A172 (cell line): ENCODE measurements at regions not wholly inside any gene's neighbourhood (a gene's known extent, or its start where the extent isn't known, plus 50 kb on each side); places are given as distances from the start of the nearest gene placed in this dataset.

ENCODE experiments used
- DNase-seq: peaks from one replicate; pipeline ENCODE4 v3.0.0-alpha.2; 2015; ENCODE audit warnings: low spot score

DNA sequence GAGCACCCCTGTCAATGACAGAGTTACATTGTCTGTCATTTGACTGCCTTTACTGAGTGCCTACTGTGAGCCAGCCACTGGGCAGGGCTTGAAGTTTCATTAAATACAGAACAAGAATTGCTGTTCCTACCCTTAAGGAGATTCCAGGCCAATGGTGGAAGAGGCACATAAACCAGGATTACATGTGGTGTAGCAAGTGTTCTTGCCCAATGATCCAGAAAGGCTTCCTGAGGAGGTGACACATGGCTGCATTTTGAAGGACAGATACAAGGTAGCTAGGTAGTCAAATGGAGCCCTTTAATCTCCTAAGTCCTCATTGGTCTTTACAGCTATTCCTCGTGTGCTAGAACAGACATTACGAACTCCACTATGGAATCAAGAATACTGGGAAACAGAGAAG, 312.7 kb downstream of the ETAA1 start:
- DNase-seq = no peak

DNA sequence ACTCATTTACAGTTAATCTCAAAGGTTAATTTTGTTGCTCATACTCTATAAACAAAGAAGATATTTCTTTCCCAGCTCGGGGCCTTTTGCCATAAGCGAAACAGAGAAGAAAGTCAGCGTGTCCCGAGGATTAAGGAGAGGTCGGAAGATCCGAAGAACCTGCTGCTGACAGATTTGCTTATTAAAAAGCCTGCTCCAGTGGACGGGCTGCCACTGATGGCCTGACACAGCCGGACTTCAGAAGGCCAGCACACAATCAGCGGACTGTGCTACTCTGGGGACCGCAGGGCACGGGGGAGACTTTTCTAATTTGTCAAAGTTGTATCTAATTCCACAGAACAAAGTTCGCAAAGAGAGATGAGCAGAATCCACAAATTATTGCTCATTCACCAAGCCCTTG, 315.4 kb downstream of the ETAA1 start:
- no peak for DNase-seq

DNA sequence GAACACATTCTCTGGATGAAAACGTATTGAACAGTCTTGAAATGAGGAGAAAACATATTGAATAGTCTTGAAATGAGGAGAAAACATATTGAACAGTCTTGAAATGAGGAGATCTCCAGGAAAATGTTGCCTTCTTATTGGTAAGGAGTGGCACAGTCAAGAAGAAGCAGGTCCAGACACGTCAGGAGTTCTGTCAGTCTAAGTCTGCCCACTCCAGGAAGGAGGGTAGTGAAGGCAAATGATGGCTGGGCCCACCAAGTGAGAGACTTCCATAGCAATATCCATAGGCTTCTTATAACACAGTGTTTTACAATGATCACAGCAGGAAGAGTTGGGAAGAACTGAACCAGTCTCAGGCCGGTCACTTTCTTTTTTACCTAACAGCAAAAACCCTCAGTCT, 316.2 kb downstream of the ETAA1 start:
- DNase-seq = no peak

DNA sequence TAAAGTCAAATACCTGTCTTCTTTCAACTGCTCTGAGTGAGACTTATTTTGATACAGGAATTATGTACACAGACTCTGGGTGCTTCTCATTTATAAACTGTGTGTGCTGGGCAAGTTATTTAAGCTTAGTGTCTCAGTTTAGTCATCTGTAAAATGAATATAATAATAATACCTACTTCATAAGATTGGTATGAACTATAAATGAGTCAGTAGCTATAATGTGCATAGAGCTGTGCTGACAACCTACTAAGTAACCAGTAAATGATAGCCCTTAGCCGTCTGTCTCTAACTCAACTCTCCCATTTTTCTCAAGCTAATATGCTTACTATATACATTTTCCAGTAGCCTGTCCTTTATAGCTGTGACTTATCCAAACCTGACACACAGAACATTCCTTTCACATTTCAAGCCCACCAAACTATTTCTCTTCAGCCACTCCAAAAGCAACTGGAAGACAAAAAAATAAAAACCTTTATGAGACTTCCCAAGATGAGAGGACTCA, 319.8 kb downstream of the ETAA1 start:
- no peak for DNase-seq

DNA sequence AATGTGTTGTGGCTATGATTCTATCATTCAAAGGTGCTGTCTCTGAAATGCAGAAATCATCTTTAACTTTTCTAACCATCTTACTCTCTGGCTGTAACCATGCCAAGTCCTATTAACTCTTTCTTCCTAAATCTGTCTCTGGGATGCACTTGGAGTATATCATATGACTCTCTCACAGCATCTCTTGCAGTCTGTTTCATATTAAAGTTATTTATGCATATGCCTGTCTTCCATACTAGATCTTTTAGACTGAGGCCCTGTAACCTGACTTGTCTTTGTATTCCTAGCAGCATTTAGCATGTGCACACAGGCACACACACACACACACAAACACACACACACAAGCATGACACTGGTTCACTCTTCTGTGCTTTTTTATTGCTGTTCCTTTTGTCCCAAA, 320.6 kb downstream of the ETAA1 start:
- DNase-seq = no peak

DNA sequence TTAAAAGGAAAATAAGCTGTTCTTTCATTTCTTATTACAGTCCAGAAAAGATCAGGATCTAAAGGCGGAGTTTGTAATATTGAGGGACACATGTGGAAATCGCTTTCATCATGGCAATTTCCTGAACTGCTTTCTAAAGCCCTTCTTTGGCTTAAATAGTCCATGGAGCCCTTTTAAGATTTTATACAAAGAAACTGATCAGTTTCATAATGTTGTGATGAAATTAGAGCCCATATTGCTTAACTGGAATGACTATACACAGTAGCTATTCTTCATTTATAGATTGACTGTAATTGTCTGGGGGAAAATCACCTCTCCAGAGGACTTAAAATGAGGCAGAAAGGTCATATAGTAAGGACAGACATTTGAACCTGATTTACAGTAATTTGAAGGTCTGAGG, 322.2 kb downstream of the ETAA1 start:
- no peak for DNase-seq

DNA sequence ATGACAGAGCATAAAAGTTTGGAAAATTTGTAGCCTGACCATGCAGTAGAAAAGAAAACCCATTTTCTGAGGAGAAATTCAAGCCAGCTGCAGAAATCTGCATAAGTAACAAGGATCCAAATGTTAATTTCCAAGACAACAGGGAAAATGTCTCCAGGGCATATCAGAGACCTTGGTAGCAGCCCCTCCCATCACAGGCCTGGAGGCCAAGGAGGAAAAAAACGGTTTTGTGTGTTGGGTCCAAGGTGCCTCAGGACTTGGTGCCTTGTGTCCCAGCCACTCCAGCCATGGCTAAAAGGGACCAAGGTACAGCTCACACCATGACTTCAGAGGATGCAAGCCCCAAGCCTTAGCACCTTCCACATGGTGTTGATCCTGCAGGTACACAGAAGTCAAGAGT, 324.4 kb downstream of the ETAA1 start:
- no peak for DNase-seq

DNA sequence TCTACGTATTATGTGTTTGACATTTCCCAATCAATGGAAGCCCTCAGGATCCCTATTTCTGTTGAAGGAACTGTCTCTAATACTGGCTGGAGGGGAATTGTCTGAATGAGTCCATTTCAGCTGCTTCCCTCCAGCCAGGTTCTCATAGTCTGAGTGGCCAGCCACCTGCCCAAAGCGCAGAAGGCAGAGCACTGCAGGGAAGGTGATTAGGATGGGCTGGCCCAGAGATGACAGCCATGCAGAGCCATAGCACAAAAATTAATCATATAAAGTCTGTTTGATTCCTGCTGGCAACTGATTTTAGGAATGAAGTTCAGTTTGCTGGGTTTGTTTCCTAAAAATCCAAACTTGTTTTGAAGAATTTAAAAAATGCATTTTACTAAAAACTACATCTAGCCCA, 327.1 kb downstream of the ETAA1 start:
- DNase-seq = no peak

DNA sequence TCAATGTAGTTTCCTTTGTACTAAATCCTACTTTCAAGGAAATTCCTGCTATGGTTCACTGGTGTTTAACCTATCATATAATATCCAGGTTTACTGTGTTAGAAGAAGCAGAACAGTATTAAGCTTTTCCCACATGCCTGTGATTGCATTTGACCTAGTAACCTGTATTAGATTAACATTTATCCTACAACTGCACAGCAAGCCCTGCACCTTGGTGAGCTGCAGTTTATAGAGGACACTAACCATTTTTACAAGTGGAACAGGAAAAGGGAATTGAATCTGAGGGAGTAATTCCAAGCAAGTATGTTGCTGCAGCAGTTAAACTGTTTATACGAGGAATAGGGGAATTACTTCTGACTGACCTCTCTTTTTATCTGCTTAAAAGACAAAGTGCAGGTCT, 328.6 kb downstream of the ETAA1 start:
- DNase-seq = no peak

DNA sequence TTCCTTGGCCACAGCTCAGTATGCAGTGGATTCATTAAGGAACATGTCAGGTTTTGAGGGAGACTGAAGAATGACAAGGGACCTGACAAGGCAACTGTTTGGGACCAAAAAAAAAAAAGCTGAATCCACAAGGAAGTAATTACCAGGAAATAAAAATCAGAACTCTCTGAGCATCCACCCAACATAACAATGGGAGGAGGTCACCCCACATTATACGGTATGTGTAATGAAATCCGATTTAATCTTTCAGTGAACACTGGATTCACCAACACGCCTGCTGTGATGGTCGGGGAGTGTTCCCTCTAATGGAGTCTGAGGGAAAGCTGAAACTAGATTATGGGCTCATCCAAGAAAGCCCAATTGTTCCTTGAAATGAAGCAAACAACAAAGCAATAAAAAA, 329.3 kb downstream of the ETAA1 start:
- no peak for DNase-seq

DNA sequence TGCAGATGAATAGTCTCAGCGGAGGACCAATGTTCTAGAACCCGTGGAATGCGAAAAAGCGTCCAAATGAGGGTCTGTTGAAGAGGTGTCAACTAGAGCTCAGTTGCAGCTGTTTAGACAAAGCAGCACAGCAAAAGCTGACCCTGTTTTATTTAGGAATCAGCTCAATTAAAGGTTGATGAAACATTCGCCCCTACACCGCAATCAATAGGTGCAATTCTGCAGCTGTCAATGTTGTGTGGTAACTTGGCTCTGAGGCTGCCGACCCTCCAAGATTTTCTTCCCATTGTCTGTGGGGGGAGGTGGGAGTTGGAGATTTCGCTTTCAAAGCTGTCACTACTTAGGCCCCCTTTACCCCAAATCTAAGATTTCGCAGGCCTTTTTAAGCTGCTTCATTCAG, 330.0 kb downstream of the ETAA1 start:
- no peak for DNase-seq

DNA sequence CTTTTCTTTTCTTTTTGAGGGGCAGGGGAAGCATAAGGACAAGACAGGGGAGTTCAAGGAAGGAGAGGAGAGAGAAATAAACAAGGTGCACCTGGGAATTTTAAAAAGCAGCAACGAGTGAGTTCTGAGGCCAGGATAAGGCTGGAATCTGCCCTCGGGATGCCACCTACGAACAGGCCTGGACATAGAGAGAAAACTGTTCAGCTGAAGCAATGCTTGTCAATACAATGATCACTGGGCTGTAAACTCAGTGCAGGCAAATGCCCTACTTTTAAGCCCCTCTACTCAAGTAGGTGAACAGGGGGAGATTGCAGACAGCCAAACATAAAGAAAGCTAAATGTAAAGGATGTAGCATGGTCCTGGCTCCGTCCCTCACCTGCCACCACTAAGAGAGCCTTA, 330.5 kb downstream of the ETAA1 start:
- DNase-seq = no peak

DNA sequence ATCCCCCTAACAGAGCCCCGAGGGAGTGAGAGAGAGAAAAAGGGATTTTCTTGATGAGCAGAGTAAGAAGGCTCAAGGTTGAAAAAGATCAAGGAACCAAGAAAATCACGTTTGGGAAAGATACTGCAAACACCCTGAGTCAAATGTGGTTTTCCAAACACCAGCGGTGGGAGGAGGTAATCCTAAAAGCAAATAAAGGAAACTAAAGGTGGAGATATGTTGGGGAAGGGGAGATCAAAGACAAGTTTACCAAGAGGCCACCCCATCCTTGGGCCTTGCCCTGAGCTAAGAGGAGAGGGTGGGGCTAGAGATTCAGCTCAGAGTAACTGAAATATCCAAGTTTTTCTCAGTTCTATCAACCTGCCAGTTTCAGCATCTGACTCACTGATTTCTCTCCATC, 332.3 kb downstream of the ETAA1 start:
- DNase-seq = no peak

DNA sequence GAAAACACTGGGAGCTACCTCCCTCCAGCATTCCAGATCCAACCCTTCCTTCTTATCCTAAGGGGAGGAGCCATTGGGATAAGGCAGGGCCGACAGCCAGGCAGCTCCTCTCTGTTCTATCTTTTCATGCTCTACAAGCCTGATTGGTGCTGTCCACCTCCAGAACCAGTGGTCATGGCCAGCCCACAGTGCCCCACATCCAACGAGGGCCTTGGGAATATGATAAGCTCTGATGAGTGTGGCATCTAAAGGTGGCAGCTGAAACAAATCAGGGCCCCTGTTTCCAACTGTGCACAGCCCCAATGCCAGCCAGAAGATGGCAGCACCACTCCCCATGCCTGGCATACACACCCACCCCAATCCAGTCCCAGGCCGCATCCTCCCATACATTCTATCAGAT, 329.3 kb downstream of the C1D start:
- DNase-seq = peak; percentile 69

DNA sequence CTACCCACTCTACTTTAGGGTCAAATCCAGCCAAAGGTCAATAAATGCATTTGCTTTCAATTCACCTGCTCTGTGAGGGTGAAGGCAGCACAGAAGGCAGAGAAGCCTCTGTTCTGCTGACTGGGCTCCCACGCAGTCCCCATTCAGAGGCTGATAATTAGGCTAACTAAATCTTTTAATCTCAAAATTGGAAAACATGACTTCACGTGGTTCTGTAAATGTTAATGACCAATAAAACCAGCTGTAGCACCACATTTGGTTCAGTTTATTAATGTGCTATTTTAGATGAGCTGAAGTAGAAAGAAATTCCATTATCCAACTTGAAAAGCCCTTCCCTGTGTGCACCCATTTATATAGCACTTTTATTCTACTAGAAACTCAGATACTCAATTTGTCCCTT, 310.6 kb downstream of the C1D start:
- DNase-seq = no peak

DNA sequence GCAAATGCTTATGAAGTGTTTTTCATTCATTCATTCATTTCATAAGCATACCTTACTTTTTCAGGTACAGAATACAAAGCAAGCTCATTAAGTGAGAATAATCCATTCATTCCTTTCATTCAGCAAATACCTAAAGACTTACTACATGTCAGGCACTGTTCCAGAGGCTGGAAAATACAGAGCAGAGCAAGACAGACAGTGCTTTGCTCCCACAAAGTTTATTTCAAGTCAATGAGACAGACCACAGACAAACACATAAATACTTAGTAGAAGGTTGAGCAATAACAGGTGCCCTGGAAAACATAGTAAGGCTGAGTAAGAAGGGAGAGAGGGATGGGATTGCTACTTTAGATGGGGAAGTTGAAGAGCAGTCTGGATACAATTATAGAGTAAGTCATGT, 309.8 kb downstream of the C1D start:
- peak; percentile 75 for DNase-seq

DNA sequence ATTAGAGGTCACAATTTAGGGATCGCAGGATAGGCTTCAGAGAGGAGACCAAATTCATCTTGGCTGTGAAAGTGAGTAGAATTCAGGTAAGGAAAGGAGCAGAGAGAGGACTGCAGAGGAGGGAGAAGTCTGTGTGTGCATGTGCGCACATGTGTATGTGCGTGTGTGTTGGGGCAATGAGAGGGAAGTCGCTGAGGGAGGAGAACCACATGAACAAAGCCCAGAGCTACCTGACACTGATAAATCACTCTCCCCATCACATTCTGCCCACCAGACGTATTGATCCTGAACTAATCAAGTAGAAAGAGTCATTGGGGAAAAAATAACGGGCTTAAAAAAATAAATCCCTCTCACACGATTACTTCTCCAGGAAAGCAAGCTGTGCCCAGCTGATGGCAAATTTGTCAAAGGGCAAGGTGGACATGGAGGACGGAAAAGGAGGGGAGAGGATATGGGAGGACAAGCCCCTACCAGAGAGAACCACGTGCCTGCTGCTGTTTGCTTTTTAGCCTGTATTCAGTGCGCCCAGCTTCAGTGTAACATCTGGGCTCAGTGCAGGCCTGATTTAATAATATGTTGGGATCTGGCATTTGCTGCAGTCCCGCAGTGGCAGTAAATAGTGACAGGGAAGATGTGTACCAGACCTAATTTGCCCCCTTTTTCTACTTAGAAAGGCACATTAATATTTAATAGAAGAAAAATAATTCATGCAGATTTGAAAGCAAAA, 307.5 kb downstream of the C1D start:
- no peak for DNase-seq

DNA sequence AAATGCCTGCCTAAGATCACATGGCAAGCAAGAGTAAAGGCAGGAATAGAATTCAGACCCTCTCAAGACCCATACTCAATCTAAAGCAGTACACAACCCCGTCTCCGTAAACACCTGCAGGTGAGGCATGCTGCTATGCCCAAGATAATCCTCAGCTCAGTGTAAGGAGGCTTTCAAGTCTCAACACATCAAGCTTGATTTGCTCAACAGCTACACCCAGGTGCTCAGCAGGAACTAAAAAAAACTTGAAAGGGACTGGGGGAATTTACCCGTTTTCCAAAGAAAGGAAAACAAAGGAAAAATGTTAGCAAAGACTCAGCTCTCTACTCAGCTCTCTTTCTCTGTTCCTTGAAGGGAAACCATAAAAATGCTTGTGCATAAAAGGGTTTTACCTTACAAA, 301.8 kb downstream of the C1D start:
- DNase-seq = no peak

DNA sequence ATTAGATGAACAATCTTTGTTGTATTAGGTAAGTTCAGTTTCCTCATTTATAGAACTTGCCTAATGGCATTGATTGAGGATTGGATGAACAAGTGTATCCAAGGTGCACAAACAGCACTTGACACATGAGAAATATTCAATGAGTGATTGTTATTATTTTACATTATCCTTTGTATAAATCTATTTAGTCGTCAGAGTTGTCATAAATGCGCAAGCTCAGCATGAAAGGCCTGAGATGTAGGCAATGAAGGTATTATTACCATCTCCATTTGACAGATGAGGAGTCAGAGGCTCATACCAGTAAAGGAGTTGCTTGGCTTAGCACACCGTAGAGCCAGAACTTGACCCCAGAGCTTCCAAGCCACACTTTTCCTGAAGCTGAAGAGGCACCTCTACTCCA, 291.4 kb downstream of the C1D start:
- DNase-seq = no peak

DNA sequence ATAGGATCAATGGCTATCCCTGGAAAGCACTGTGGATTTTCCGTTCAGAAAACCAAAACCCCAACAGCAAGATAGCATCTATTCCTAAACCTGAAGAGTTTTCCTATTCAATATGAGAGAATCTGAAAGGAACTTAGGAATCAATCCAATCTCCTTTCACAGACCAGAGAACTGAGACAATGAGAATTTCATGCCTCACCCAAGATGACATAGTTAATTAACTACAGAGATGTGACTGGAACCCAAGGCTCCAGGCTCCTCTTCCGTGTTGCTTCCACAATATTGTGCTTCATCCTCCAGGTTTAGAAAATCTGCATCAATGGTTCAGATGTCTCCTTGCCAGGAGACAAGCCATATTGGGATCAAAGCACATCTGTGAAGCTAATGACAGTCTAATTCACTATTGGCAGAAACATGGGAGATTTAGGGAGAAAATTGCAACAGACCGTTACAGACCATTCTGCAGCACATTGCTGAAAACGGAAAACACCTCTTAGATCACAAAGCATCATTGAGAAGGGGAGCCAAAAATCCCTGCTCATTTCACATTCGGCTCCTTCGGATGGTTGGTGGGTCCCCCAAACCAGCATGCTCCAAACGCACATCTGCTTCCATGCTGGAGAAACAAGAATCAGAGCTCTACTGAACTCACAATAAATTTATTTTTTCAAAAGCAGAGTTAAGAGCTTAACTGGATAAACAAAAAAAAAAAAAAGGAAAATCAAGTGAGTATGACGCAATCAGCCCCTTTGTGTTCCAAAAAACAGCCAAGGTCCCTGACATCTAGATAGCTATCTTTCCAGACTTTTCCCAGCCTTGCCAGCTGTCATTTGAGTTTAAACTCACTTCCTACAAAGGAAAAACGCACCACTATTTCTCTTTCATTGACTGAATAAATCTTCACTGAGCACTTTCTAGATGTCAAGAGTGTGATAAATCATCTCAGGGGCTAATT, 290.3 kb downstream of the C1D start:
- no peak for DNase-seq

DNA sequence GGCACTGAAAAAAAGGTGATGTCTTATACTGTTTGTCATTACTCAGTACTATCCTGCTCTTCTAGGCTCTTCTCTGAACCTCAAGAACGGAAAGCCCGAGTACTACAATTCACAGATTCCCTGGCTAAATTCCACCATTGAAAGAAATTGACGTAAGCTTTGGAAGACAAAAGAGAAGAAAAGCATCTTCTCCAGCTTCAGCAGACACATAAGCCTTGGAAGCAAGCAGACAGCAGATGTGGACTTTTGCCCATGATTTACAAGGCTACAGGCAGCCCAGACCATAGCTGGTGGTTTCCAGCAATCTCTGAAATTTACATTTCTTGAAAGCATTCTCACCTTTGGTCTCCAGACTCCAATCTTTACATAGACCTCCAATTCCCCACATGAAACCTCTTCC, 289.0 kb downstream of the C1D start:
- no peak for DNase-seq

DNA sequence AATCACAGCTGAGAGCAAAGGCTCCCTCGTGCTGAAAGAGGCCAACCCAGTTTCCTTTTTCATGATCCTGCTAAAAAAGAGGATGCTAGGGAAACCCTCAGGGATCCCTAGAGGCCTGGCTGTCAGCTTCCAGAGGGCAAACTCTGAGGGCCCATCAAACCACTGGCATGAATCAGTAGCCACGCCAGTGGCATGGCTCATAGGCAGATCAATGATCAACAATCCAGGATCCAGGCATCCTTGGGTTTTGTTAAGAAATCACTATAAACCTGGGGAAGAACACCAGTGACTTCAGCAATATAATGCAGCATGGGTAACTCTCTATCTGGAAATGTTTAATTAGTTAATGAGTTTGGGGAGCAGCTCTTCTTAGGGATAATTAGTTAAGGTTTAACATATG, 286.5 kb downstream of the C1D start:
- DNase-seq = no peak

DNA sequence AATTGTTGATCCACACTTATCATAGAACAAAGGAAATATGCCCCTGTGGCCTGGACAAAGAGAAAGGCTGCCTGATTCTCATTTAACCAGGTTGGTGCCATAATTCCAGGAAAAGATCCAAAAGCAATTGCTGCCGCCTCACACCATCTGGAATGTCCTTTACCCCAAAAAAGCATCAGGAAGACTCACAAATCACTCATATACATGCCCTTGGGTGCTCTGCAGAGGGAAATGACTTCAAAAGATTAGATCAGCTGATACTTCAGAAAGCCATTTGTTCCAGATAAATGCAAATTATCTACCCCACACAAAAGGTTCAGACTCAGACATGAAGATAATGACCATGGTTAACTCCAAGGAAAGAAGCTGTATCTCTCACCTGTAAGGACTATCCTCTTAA, 285.8 kb downstream of the C1D start:
- no peak for DNase-seq
